ENCODE measurements at regions not wholly inside any gene's neighbourhood (a gene's known extent, or its start where the extent isn't known, plus 50 kb on each side); places are given as distances from the start of the nearest gene placed in this dataset.

DNA sequence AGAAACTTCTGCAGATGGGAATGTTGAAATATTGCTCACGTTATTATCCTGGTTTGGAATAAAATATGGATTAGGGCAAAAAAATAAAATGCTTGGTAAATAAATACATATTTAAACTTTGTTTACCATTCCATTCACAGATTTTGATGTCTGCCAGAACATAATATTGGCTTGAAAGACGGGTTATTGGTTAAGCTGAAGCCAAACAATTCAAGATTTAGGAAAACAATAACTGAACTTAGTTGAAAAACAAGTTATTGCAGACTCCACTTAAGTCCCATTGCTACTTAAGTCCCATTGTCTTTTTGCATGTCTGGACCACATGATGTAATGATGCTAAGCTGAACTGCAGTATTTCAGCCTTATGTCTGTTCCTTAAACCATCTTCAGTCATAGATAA, 722.5 kb downstream of the FAT4 start:
- no peaks in the 10 kb centered on the region for H3K27me3 ChIP-seq (replicated peaks)
- TF ChIP-seq, protein P1, sequence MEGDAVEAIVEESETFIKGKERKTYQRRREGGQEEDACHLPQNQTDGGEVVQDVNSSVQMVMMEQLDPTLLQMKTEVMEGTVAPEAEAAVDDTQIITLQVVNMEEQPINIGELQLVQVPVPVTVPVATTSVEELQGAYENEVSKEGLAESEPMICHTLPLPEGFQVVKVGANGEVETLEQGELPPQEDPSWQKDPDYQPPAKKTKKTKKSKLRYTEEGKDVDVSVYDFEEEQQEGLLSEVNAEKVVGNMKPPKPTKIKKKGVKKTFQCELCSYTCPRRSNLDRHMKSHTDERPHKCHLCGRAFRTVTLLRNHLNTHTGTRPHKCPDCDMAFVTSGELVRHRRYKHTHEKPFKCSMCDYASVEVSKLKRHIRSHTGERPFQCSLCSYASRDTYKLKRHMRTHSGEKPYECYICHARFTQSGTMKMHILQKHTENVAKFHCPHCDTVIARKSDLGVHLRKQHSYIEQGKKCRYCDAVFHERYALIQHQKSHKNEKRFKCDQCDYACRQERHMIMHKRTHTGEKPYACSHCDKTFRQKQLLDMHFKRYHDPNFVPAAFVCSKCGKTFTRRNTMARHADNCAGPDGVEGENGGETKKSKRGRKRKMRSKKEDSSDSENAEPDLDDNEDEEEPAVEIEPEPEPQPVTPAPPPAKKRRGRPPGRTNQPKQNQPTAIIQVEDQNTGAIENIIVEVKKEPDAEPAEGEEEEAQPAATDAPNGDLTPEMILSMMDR (IDR thresholded peaks at IDR 0.05; ENCODE audit: low read depth, low read length, missing control alignments) = no peak
- no peak overlapping the region for H3K27ac ChIP-seq
- H3K4me3 ChIP-seq (ENCODE audit: low read depth, low read length) = no peak overlapping the region
- no peak for DNase-seq
- in situ Hi-C loops (cut with HindIII; ENCODE audit: low pct_ligation_motif_present, low sequenced_read_pairs) = no loop called here
- H3K36me3 ChIP-seq (replicated peaks) = no peaks in the 10 kb centered on the region

GRCh38 chr4:126038502-126039144, 723.9 kb downstream of the FAT4 start:
- no peak overlapping the region for H3K4me3 ChIP-seq (ENCODE audit: low read depth, low read length)
- no peaks in the 10 kb centered on the region for H3K36me3 ChIP-seq (replicated peaks)
- no peak for DNase-seq
- H3K27me3 ChIP-seq (replicated peaks) = no peaks in the 10 kb centered on the region
- H3K27ac ChIP-seq = no peak overlapping the region
- TF ChIP-seq, protein P1 (IDR thresholded peaks at IDR 0.05; ENCODE audit: low read depth, low read length, missing control alignments) = no peak
- in situ Hi-C loops (cut with HindIII; ENCODE audit: low pct_ligation_motif_present, low sequenced_read_pairs) = no loop called here

DNA sequence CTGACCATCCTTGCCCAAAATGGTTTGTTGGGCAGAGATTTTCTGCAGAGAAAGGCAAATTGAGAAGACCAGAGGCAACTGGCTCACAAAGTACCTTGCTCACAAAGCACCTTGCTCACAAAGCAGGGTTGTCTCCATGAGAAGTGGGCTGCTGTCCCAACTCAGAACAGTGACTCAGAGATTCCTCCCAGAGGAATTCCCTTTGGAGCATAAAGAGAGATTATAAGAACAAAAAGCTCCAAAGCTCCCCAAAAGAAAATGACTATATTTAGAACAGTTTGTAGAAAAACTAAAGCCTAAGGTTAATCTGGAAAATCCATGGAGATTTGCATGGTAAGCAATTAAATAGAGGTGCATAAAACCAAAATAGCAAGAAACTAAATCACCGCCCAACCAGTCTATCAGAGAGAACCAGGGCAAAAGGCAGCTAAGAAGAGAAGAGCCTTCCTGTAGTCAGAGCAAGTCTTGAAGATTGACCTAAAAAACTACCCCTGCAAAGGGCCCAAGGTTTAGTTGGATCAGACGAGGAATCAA, 731.4 kb downstream of the FAT4 start:
- no peaks in the 10 kb centered on the region for H3K27me3 ChIP-seq (replicated peaks)
- TF ChIP-seq, protein P1 (IDR thresholded peaks at IDR 0.05; ENCODE audit: low read depth, low read length, missing control alignments) = no peak
- no peak for DNase-seq
- H3K27ac ChIP-seq = no peak overlapping the region
- H3K36me3 ChIP-seq (replicated peaks) = no peaks in the 10 kb centered on the region
- H3K4me3 ChIP-seq (ENCODE audit: low read depth, low read length) = no peak overlapping the region
- in situ Hi-C loops (cut with HindIII; ENCODE audit: low pct_ligation_motif_present, low sequenced_read_pairs) = no loop called here

DNA sequence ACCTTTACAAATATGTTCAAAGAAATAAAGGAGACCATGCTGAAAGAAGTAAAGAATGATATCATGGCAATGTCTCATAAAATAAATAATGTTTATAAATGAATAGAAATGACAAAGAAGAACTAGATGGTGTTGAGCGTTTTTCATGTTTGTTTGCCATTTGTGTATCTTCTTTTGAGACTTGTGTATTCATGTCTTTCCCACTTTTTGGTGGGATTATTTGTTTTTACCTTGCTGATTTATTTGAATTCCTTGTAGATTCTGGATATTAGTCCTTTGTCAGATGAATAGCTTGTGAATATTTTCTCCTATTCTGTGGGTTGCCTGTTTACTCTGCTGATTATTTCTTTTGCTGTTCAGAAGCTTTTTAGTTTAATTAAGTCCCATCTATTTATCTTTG, 732.4 kb downstream of the FAT4 start:
- Histone ChIP-seq H3K4me3 (ENCODE audit: low read depth, low read length) (no peak overlapping the region), H3K27me3 (replicated peaks) (no peaks in the 10 kb centered on the region), H3K36me3 (replicated peaks) (no peaks in the 10 kb centered on the region), H3K27ac (no peak overlapping the region)
- in situ Hi-C loops (cut with HindIII; ENCODE audit: low pct_ligation_motif_present, low sequenced_read_pairs) = no loop called here
- no peak for DNase-seq
- TF ChIP-seq, protein P1 (IDR thresholded peaks at IDR 0.05; ENCODE audit: low read depth, low read length, missing control alignments) = no peak

DNA sequence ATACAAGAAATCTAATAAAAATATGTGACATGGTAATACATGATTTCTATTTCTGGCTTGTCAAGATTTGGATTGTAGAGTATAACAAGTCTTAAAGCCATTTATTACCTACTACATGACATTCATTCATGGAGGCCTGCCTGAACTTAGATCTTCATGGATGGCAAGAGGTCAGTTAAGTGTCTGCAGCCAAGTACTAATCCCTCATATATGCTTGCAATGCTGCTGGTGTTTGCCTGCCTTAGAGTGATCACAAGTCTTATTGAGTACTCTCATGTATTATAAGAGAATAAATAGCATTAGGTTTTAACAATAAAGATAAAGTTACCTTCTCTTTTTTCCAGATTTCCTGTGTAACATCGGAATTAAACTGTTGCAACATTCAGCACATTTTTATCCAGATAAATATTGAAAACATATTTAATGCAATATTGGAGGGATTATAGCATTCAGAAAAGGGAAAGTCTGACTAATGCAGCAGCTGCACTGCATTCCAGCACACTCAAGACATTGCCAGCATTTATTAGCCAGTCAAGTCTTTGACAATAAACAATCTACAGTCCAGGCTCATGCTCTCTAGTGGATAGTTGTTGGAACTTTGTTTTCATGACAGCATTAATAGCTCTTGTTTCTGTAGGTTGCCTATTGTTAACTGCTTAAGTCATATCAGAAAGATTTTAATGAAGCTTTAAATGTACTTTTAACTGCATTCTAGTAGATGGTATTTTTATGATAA, 737.1 kb downstream of the FAT4 start:
- peak; percentile 45 for DNase-seq
- H3K36me3 ChIP-seq (replicated peaks) = no peaks in the 10 kb centered on the region
- in situ Hi-C loops (cut with HindIII; ENCODE audit: low pct_ligation_motif_present, low sequenced_read_pairs) = no loop called here
- no peaks in the 10 kb centered on the region for H3K27me3 ChIP-seq (replicated peaks)
- TF ChIP-seq, protein P1 (IDR thresholded peaks at IDR 0.05; ENCODE audit: low read depth, low read length, missing control alignments) = peak; percentile 27
- H3K27ac ChIP-seq = no peak overlapping the region
- H3K4me3 ChIP-seq (ENCODE audit: low read depth, low read length) = no peak overlapping the region
